Gastrocnemius medialis (tissue), 4 donors: ENCODE measurements at regions not wholly inside any gene's neighbourhood (a gene's known extent, or its start where the extent isn't known, plus 50 kb on each side); places are given as distances from the start of the nearest gene placed in this dataset.

Experiments used
- POLR2A ChIP-seq, 2 donors: fragments of 450-650 bp; IDR thresholded peaks; one replicate each; pipeline ENCODE4 v1.6.1; 2017; ENCODE audit warnings: antibody characterized with exemption in 2 of 2, mild to moderate bottlenecking in 2 of 2, moderate library complexity in 2 of 2
- TF ChIP-seq, protein P1 (sequence below), 5 experiments: fragments of 450-650 bp in 3 of 5; fragments of 200-600 bp in 2 of 5; sonication (generic) in 2 of 5; IDR thresholded peaks in 4 of 5; conservative IDR thresholded peaks in 1 of 5; 1 replicate in 4 of 5; 2 replicates in 1 of 5; pipeline ENCODE4 v1.5.1; 2016 to 2019; ENCODE audit warnings: antibody characterized with exemption in 5 of 5, mild to moderate bottlenecking in 3 of 5, moderate library complexity in 3 of 5

DNA sequence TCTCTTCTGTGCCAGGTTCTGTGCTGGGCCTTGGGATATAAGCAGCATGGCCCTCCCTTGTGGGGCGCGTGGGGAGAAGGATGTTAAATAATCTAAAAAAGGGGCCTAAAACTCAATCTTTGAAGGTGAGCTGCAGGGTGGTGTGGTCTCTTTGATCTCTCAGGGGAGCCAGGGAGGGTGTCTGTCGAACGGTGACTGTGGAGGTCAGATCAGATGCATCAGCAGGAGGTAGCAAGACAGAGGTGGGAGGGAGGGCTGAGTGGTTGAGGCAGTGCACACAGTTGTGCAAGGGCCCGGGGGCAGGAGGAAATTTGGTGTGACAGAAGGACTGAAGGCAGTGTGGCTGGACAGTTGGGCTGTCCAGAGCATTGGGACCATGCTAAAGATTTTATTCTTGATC lies 287.3 kb downstream of the BMP7 start:
- TF ChIP-seq, protein P1, sequence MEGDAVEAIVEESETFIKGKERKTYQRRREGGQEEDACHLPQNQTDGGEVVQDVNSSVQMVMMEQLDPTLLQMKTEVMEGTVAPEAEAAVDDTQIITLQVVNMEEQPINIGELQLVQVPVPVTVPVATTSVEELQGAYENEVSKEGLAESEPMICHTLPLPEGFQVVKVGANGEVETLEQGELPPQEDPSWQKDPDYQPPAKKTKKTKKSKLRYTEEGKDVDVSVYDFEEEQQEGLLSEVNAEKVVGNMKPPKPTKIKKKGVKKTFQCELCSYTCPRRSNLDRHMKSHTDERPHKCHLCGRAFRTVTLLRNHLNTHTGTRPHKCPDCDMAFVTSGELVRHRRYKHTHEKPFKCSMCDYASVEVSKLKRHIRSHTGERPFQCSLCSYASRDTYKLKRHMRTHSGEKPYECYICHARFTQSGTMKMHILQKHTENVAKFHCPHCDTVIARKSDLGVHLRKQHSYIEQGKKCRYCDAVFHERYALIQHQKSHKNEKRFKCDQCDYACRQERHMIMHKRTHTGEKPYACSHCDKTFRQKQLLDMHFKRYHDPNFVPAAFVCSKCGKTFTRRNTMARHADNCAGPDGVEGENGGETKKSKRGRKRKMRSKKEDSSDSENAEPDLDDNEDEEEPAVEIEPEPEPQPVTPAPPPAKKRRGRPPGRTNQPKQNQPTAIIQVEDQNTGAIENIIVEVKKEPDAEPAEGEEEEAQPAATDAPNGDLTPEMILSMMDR (IDR thresholded peaks at IDR 0.05 in 4 of 5, conservative IDR thresholded peaks at IDR 0.05 in 1 of 5): no peak
- no peak for TF ChIP-seq POLR2A (IDR thresholded peaks at IDR 0.05)
